ENCODE measurements at regions not wholly inside any gene's neighbourhood (a gene's known extent, or its start where the extent isn't known, plus 50 kb on each side); places are given as distances from the start of the nearest gene placed in this dataset.

GRCh38 chr12:33205981-33206380, 233.6 kb downstream of the SYT10 start:
- no peak for TF ChIP-seq CTCF (conservative IDR thresholded peaks at IDR 0.05; ENCODE audit: low read length)
- no peak for TF ChIP-seq EZH2phosphoT487 (IDR thresholded peaks at IDR 0.05; ENCODE audit: borderline replicate concordance)

Measured in Loucy (cell line).